Nephron (organoid): ENCODE measurements at regions not wholly inside any gene's neighbourhood (a gene's known extent, or its start where the extent isn't known, plus 50 kb on each side); places are given as distances from the start of the nearest gene placed in this dataset.

ENCODE experiments used
- H3K27ac Mint-ChIP-seq, 3 experiments: 2 replicates each; pipeline ENCODE4 v1.8.0; 2020; ENCODE audit warnings: mixed read lengths in 3 of 3, mild to moderate bottlenecking in 2 of 3, moderate library complexity in 1 of 3
- H3K27me3 Mint-ChIP-seq: 2 replicates; pipeline ENCODE4 v1.8.0; 2021; ENCODE audit warnings: low read depth, mild to moderate bottlenecking, moderate library complexity, mixed read lengths
- H3K36me3 Mint-ChIP-seq: 2 replicates; pipeline ENCODE4 v1.8.0; 2020; ENCODE audit warnings: low read depth, mixed read lengths
- H3K4me1 Mint-ChIP-seq: 2 replicates; pipeline ENCODE4 v1.8.0; 2020; ENCODE audit warnings: mixed read lengths
- H3K4me3 Mint-ChIP-seq, 3 experiments: 2 replicates each; pipeline ENCODE4 v1.8.0; 2020; ENCODE audit warnings: mild to moderate bottlenecking in 3 of 3, mixed read lengths in 3 of 3, moderate library complexity in 2 of 3
- H3K9me3 Mint-ChIP-seq: 2 replicates; pipeline ENCODE4 v1.8.0; 2020; ENCODE audit warnings: mixed read lengths
- TF ChIP-seq, protein P1 (sequence below), 3 experiments: fragments of 200-600 bp; sonication (generic); IDR thresholded peaks; one replicate each; pipeline ENCODE4 v1.5.0; 2021; ENCODE audit warnings: antibody characterized with exemption in 3 of 3; ENCODE audit not compliant: unreplicated experiment in 3 of 3

DNA sequence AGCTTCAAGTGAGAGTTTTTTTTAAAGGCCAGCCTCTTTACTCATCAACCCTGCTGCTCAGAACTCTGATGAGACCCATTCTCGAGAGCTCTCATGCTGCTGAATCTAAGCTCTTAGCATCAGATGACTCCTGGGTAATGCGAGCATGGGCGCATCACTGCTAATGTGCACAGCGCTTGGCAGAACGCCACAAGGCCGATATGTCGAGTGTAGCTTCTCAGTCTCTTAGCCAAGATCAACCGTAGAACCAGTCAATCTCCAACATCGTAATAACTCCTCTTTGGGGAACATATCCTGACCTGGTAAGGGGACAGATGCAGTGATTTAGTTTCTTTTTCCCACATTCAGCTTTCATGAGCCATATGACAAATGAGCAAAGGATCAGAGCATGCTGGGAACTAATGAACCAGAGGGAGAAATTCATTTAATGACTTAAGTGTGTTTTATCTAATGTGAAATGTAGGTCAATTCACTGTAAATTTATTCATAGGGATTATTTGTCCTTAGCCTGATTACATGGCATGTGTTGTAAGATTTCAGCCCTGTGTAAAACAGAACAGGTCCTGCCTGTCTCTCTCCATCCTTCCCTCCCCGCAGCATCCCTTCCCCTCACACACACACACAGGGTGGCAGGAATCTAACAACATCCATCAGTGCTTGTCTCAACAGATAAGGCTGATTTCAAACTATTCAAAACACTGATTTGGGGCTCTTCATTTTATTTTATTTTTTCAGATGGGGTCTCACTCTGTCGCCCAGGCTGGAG lies 195.4 kb upstream of the C2CD4B start:
- peaks cover 9% of the 10 kb centered on the region for H3K27me3 Mint-ChIP-seq
- no peaks in the 10 kb centered on the region for H3K36me3 Mint-ChIP-seq
- no peaks in the 10 kb centered on the region for H3K9me3 Mint-ChIP-seq
- peak overlapping the region in 2 of 3 experiments; percentile 24 to 65 for H3K27ac Mint-ChIP-seq
- TF ChIP-seq, protein P1, sequence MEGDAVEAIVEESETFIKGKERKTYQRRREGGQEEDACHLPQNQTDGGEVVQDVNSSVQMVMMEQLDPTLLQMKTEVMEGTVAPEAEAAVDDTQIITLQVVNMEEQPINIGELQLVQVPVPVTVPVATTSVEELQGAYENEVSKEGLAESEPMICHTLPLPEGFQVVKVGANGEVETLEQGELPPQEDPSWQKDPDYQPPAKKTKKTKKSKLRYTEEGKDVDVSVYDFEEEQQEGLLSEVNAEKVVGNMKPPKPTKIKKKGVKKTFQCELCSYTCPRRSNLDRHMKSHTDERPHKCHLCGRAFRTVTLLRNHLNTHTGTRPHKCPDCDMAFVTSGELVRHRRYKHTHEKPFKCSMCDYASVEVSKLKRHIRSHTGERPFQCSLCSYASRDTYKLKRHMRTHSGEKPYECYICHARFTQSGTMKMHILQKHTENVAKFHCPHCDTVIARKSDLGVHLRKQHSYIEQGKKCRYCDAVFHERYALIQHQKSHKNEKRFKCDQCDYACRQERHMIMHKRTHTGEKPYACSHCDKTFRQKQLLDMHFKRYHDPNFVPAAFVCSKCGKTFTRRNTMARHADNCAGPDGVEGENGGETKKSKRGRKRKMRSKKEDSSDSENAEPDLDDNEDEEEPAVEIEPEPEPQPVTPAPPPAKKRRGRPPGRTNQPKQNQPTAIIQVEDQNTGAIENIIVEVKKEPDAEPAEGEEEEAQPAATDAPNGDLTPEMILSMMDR (IDR thresholded peaks at IDR 0.05; ENCODE audit: unreplicated experiment in 3 of 3): no peak
- H3K4me3 Mint-ChIP-seq: no peak overlapping the region
- peaks cover 27% of the 10 kb centered on the region for H3K4me1 Mint-ChIP-seq

DNA sequence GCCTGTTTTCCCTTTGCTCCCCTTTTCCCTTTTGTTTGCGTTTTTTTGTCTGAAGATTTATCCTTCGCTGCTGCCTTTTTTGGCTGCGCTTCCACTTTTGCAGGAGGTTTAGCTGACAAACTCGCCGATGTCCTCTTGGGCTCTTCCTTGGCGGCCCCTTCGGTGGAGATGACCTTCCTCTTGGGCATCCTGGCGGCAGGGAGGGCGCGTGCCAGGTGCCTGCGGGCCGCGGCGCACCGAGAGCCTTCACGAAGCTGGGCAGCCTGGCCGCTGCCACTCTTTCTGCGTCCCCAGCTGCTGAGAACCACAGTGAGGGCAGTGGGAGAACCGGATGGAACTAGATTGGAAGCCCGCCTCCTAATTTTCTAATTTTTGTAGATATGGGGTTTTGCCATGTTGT lies 197.1 kb upstream of the C2CD4B start:
- Mint-ChIP-seq H3K36me3 (no peaks in the 10 kb centered on the region), H3K4me3 (no peak overlapping the region), H3K9me3 (no peaks in the 10 kb centered on the region), H3K4me1 (peaks cover 27% of the 10 kb centered on the region), H3K27ac (peak overlapping the region in 2 of 3 experiments; percentile 9 to 41), H3K27me3 (peaks cover 7% of the 10 kb centered on the region)
- TF ChIP-seq, protein P1 (IDR thresholded peaks at IDR 0.05; ENCODE audit: unreplicated experiment in 3 of 3): no peak

DNA sequence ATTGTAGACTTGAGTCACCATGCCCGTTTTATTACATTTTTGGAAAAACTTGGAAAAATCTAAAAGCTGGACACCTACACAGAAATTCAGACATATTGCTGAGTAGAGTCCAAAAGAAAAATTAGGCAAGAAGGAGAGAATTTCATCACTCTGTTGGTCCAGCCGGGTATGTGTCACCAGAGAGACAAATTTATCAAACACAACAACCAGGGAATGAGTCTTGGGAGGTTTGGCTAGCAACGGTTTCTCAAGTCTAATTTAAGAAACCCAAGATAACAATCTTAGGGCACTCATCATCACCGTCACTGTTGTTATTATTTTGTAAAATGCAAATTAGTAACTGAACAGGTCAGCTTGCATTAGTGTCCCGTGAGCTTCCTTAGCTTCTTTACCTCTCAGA lies 197.5 kb upstream of the C2CD4B start:
- Mint-ChIP-seq H3K27ac (no peak overlapping the region), H3K4me3 (no peak overlapping the region), H3K27me3 (peaks cover 5% of the 10 kb centered on the region), H3K36me3 (no peaks in the 10 kb centered on the region), H3K9me3 (no peaks in the 10 kb centered on the region), H3K4me1 (peaks cover 27% of the 10 kb centered on the region)
- TF ChIP-seq, protein P1 (IDR thresholded peaks at IDR 0.05; ENCODE audit: unreplicated experiment in 3 of 3): no peak

DNA sequence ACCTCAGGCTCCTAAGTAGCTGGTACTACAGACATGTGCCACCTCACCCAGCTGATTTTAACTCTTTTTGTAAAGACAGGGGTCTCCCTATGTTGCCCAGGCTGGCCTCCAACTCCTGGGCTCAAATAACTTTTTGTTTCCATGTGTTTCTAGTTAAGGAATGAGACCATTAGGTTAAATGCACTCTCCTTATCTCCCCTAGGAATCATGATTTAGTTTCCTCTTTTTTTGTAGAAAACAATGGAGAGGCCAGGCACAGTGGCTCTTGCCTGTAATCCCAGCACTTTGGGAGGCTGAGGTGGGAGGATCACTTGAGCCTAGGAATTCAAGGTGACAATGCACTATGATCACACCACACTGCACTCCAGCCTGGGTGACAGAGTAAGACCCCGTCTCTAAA lies 198.8 kb upstream of the C2CD4B start:
- Mint-ChIP-seq H3K27ac (no peak overlapping the region), H3K4me1 (peaks cover 27% of the 10 kb centered on the region), H3K9me3 (no peaks in the 10 kb centered on the region), H3K4me3 (no peak overlapping the region), H3K27me3 (peaks cover 5% of the 10 kb centered on the region), H3K36me3 (no peaks in the 10 kb centered on the region)
- TF ChIP-seq, protein P1 (IDR thresholded peaks at IDR 0.05; ENCODE audit: unreplicated experiment in 3 of 3): no peak

DNA sequence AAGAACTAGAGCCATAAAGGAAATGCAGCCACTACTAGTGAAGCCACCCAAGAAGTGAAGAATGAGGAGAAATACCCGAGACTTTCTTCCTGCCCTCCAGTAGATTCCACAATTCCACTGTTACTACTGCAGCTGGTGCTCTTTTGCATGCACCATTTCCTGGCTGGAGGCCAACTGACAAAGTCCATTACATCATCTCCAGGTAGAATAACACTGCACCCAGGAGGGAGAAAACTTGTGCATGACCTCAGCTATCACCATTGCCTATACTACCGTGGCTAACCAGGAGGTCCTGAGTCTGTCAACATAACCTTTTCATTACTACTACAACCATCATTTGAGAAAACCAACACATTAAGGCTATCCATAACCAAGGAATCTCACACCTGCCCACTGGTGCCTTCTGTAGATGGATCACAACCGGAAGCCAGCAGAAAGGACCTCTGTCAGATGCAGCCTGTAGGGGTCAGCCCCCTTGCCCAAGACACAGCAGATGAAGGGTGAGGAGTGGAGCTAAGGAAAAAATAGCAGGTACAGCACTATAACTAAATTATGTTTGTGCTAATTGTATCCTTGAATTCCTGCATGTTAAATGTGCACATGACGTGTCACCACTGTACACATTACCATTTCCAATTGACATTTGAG lies 200.8 kb upstream of the C2CD4B start:
- TF ChIP-seq, protein P1 (IDR thresholded peaks at IDR 0.05; ENCODE audit: unreplicated experiment in 3 of 3): no peak
- H3K27ac Mint-ChIP-seq: peak overlapping the region in 1 of 3 experiments; percentile 34
- peaks cover 17% of the 10 kb centered on the region for H3K4me1 Mint-ChIP-seq
- no peaks in the 10 kb centered on the region for H3K9me3 Mint-ChIP-seq
- H3K4me3 Mint-ChIP-seq: no peak overlapping the region
- H3K36me3 Mint-ChIP-seq: no peaks in the 10 kb centered on the region
- H3K27me3 Mint-ChIP-seq: peaks cover 10% of the 10 kb centered on the region
